Endothelial cell of umbilical vein (primary cell): ENCODE measurements at regions not wholly inside any gene's neighbourhood (a gene's known extent, or its start where the extent isn't known, plus 50 kb on each side); places are given as distances from the start of the nearest gene placed in this dataset.

Source experiments
- BruUV-seq: library from RNA; stranded (reverse); fragments of 400-500 nt; replicated peaks from 2 replicates; lab custom pipeline; 2021; lab: Mats Ljungman, UMichigan
- CTCF ChIA-PET: fragments of 300-600, 350-600 bp; sonication (Branson Sonifier 250); formaldehyde crosslinking; loops from one replicate; lab custom pipeline; 2021; ENCODE audit warnings: antibody characterized with exemption, inconsistent platforms; lab: Charles Lee
- POLR2A ChIA-PET: fragments of 300-600, 350-600 bp; sonication (Branson Sonifier 250); formaldehyde crosslinking; loops from one replicate; lab custom pipeline; 2021; ENCODE audit warnings: antibody characterized with exemption, inconsistent platforms; lab: Charles Lee
- DNase-seq: peaks from one replicate; pipeline ENCODE4 v3.0.0-alpha.2; 2011; ENCODE audit warnings: low read depth, low spot score
- FAIRE-seq: peaks from 2 replicates; lab custom pipeline; 2011; peaks lifted over from hg19 to GRCh38; lab: Jason Lieb, UNC
- H2AFZ ChIP-seq: 2 replicates; pipeline ENCODE4 v1.6.0; 2012; ENCODE audit warnings: low read depth, low read length, control low read depth, inconsistent platforms
- H3K27ac ChIP-seq: 2 replicates; pipeline ENCODE4 v1.5.1; 2011; ENCODE audit warnings: low read depth, mild to moderate bottlenecking, control low read depth, low read length, moderate library complexity; ENCODE audit not compliant: insufficient read depth
- H3K27me3 ChIP-seq, 2 experiments: 2 replicates each; pipeline versions ENCODE4 v1.6.0 to v1.6.1; 2011; ENCODE audit warnings: low read length in 2 of 2, mixed read lengths in 1 of 2; ENCODE audit not compliant: control insufficient read depth in 2 of 2, insufficient read depth in 2 of 2
- H3K36me3 ChIP-seq, 2 experiments: 2 replicates in 1 of 2; 3 replicates in 1 of 2; pipeline ENCODE4 v1.5.1; 2011; ENCODE audit warnings: low read length in 2 of 2, mild to moderate bottlenecking in 1 of 2, moderate library complexity in 1 of 2; ENCODE audit not compliant: control insufficient read depth in 2 of 2, insufficient read depth in 2 of 2; ENCODE audit errors: extremely low read depth in 1 of 2
- H3K4me1 ChIP-seq: 3 replicates; pipeline ENCODE4 v1.5.1; 2011; ENCODE audit warnings: mild to moderate bottlenecking, low read length; ENCODE audit not compliant: control insufficient read depth, insufficient read depth; ENCODE audit errors: extremely low read depth
- H3K4me2 ChIP-seq: 2 replicates; pipeline ENCODE4 v1.6.1; 2011; ENCODE audit warnings: low read length, control low read depth, mixed read lengths; ENCODE audit not compliant: insufficient read depth
- H3K4me3 ChIP-seq, 3 experiments: fragments of 200-600 bp in 1 of 3; sonication (generic), shearing (Covaris generic) in 1 of 3; replicated peaks in 1 of 3; 2 replicates each; pipeline ENCODE4 v1.5.1; 2011 to 2016; ENCODE audit warnings: control low read depth in 3 of 3, low read length in 3 of 3, mild to moderate bottlenecking in 2 of 3, inconsistent platforms in 1 of 3, low read depth in 1 of 3, moderate library complexity in 1 of 3; ENCODE audit not compliant: insufficient read depth in 1 of 3
- H3K79me2 ChIP-seq: 2 replicates; pipeline ENCODE4 v1.6.0; 2012; ENCODE audit warnings: low read length, inconsistent platforms; ENCODE audit not compliant: control insufficient read depth, insufficient read depth
- H3K9ac ChIP-seq: replicated peaks from 2 replicates; pipeline ENCODE3; 2011; ENCODE audit warnings: low read length, control low read depth; ENCODE audit not compliant: insufficient read depth; ENCODE audit errors: extremely low read depth
- H3K9me1 ChIP-seq: replicated peaks from 3 replicates; pipeline ENCODE4 v1.6.0; 2011; ENCODE audit warnings: mild to moderate bottlenecking, low read length; ENCODE audit not compliant: control insufficient read depth, insufficient read depth; ENCODE audit errors: extremely low read depth
- H3K9me3 ChIP-seq: replicated peaks from 2 replicates; pipeline ENCODE4 v1.5.1; 2012; ENCODE audit warnings: low read length, inconsistent platforms; ENCODE audit not compliant: control insufficient read depth, insufficient read depth
- H4K20me1 ChIP-seq: replicated peaks from 2 replicates; pipeline ENCODE3; 2011; ENCODE audit warnings: mild to moderate bottlenecking, low read length; ENCODE audit not compliant: control insufficient read depth, insufficient read depth; ENCODE audit errors: extremely low read depth
- CTCF ChIP-seq, 2 donors: IDR thresholded peaks; 1 replicate in 1 of 2; 2 replicates in 1 of 2; pipeline ENCODE4 v1.5.1; 2011; ENCODE audit warnings: low read length in 2 of 2, mild to moderate bottlenecking in 2 of 2, moderate library complexity in 2 of 2, control low read depth in 1 of 2, inconsistent platforms in 1 of 2, low read depth in 1 of 2; ENCODE audit not compliant: insufficient read depth in 1 of 2; ENCODE audit errors: extremely low read depth in 1 of 2
- EZH2 ChIP-seq: IDR thresholded peaks from 2 replicates; pipeline ENCODE4 v1.6.1; 2012; ENCODE audit warnings: borderline replicate concordance, low read depth, mild to moderate bottlenecking, moderate library complexity, low read length, inconsistent platforms; ENCODE audit not compliant: severe bottlenecking
- FOS ChIP-seq: IDR thresholded peaks from 2 replicates; pipeline ENCODE4 v1.6.1; 2011; ENCODE audit warnings: mild to moderate bottlenecking, low read length, moderate library complexity, borderline replicate concordance; ENCODE audit not compliant: insufficient read depth
- GATA2 ChIP-seq: IDR thresholded peaks from 2 replicates; pipeline ENCODE4 v1.7.0; 2011; ENCODE audit warnings: low read depth, mild to moderate bottlenecking, moderate library complexity, mixed read lengths, low read length; ENCODE audit not compliant: insufficient read length, insufficient read depth
- JUN ChIP-seq: IDR thresholded peaks from 2 replicates; pipeline ENCODE4 v1.6.1; 2011; ENCODE audit warnings: borderline replicate concordance, low read depth; ENCODE audit not compliant: insufficient read length, insufficient read depth
- MAX ChIP-seq: IDR thresholded peaks from 2 replicates; pipeline ENCODE4 v1.6.1; 2011; ENCODE audit not compliant: insufficient read depth, insufficient read length
- MYC ChIP-seq: IDR thresholded peaks from one replicate; pipeline ENCODE4 v1.6.1; 2011; ENCODE audit warnings: mild to moderate bottlenecking, low read depth, low read length
- POLR2A ChIP-seq: IDR thresholded peaks from 2 replicates; pipeline ENCODE4 v1.6.1; 2012; ENCODE audit warnings: low read depth, mild to moderate bottlenecking, control low read depth, low read length
- POLR2AphosphoS5 ChIP-seq: IDR thresholded peaks from 2 replicates; pipeline ENCODE4 v1.6.1; 2012; ENCODE audit warnings: low read depth, mild to moderate bottlenecking, control low read depth, low read length, moderate library complexity; ENCODE audit not compliant: insufficient read depth
- dilution Hi-C: fragments of 300-500 bp; cut with MboI; formaldehyde crosslinking; loops from one replicate; pipeline ENCODE4 v1.15.0; 2019; ENCODE audit warnings: low sequenced_read_pairs; ENCODE audit not compliant: extremely low pct_ligation_motif_present
- intact Hi-C: fragments of 100-400 bp; cut with micrococcal nuclease; formaldehyde crosslinking; loops from one replicate; pipeline ENCODE4 v1.10.0; 2022

- TF ChIP-seq POLR2A: no peak
- TF ChIP-seq GATA2: no peak
- no peak for TF ChIP-seq EZH2
- TF ChIP-seq MAX: no peak
- no peak for TF ChIP-seq JUN
- Histone ChIP-seq H3K9me3 (no peaks in the 10 kb centered on the region), H3K4me2 (no peak overlapping the region), H3K4me3 (no peak overlapping the region), H3K27ac (no peak overlapping the region), H3K9me1 (no peaks in the 10 kb centered on the region), H3K79me2 (no peaks in the 10 kb centered on the region), H3K27me3 (no peaks in the 10 kb centered on the region), H3K36me3 (no peaks in the 10 kb centered on the region), H2AFZ (no peak overlapping the region), H4K20me1 (no peaks in the 10 kb centered on the region), H3K4me1 (peaks cover 8% of the 10 kb centered on the region), H3K9ac (no peak overlapping the region)
- no TSS peak for BruUV-seq
- CTCF ChIA-PET: interaction anchor here (0.9 to 1.5 kb wide), 6 partner anchors 11 to 1459 kb away, joined by 3 to 4 read pairs (median 4); no protein-coding TSS in a partner anchor
- dilution Hi-C loops: no loop called here
- POLR2A ChIA-PET: no interaction called here
- FAIRE-seq: no peak
- intact Hi-C loops: no loop called here
- no peak for DNase-seq
Measured at GRCh38 chr1:60129911-60130310, 56.3 kb upstream of the C1orf87 start.

GRCh38 chr1:60126723-60127122, 53.2 kb upstream of the C1orf87 start:
- H3K4me1 ChIP-seq: no peaks in the 10 kb centered on the region
- no peaks in the 10 kb centered on the region for H3K9me3 ChIP-seq
- no peak overlapping the region for H3K27ac ChIP-seq
- dilution Hi-C loops (no loop called here), intact Hi-C loops (loop anchor here (2.0 kb wide), 1 partner anchor 150 kb away; no protein-coding TSS in a partner anchor)
- no peak overlapping the region for H3K9ac ChIP-seq
- H3K9me1 ChIP-seq: no peaks in the 10 kb centered on the region
- FAIRE-seq: no peak
- no peak overlapping the region for H3K4me2 ChIP-seq
- H3K36me3 ChIP-seq: no peaks in the 10 kb centered on the region
- DNase-seq: no peak
- TF ChIP-seq CTCF (IDR thresholded peaks at IDR 0.05; ENCODE audit: extremely low read depth in 1 of 2, insufficient read depth in 1 of 2, low read depth in 1 of 2, low read length in 2 of 2) (no peak), POLR2A (no peak), MYC (no peak), FOS (no peak), JUN (no peak), MAX (no peak), POLR2AphosphoS5 (no peak), EZH2 (no peak), GATA2 (no peak)
- no TSS peak for BruUV-seq
- H2AFZ ChIP-seq: no peak overlapping the region
- no peaks in the 10 kb centered on the region for H4K20me1 ChIP-seq
- ChIA-PET CTCF (interaction anchor here (0.7 kb wide), 1 partner anchor 44 kb away, joined by 3 read pairs; no protein-coding TSS in a partner anchor), POLR2A (no interaction called here)
- no peak overlapping the region for H3K4me3 ChIP-seq
- H3K27me3 ChIP-seq: no peaks in the 10 kb centered on the region
- no peaks in the 10 kb centered on the region for H3K79me2 ChIP-seq
